Muscle of leg (tissue), 3 donors: ENCODE measurements at regions not wholly inside any gene's neighbourhood (a gene's known extent, or its start where the extent isn't known, plus 50 kb on each side); places are given as distances from the start of the nearest gene placed in this dataset.

Experiments used
- DNase-seq: peaks from one replicate; pipeline ENCODE4 v3.0.0; 2013
- H3K27ac ChIP-seq: one replicate; pipeline ENCODE4 v1.5.1; 2013; ENCODE audit warnings: mild to moderate bottlenecking, low read length, control low read depth
- H3K27me3 ChIP-seq: one replicate; pipeline ENCODE4 v1.6.1; 2013; ENCODE audit warnings: low read length; ENCODE audit not compliant: control insufficient read depth, insufficient read depth
- H3K36me3 ChIP-seq: one replicate; pipeline ENCODE4 v1.6.1; 2013; ENCODE audit warnings: low read length; ENCODE audit not compliant: control insufficient read depth, insufficient read depth
- H3K4me1 ChIP-seq: one replicate; pipeline ENCODE4 v1.6.1; 2013; ENCODE audit warnings: low read length; ENCODE audit not compliant: control insufficient read depth, insufficient read depth
- H3K4me3 ChIP-seq: one replicate; pipeline ENCODE4 v1.5.1; 2013; ENCODE audit warnings: low read length, control low read depth
- H3K9me3 ChIP-seq: replicated peaks from 2 replicates; pipeline ENCODE4 v1.6.1; 2013; ENCODE audit warnings: low read depth, low read length; ENCODE audit not compliant: control insufficient read depth
- WGBS: methylation state at CpG from one replicate; pipeline ENCODE4 v1.1.5; 2013; ENCODE audit warnings: missing lambda C conversion rate; ENCODE audit not compliant: insufficient coverage; 5-methylcytosine and 5-hydroxymethylcytosine counted together

DNA sequence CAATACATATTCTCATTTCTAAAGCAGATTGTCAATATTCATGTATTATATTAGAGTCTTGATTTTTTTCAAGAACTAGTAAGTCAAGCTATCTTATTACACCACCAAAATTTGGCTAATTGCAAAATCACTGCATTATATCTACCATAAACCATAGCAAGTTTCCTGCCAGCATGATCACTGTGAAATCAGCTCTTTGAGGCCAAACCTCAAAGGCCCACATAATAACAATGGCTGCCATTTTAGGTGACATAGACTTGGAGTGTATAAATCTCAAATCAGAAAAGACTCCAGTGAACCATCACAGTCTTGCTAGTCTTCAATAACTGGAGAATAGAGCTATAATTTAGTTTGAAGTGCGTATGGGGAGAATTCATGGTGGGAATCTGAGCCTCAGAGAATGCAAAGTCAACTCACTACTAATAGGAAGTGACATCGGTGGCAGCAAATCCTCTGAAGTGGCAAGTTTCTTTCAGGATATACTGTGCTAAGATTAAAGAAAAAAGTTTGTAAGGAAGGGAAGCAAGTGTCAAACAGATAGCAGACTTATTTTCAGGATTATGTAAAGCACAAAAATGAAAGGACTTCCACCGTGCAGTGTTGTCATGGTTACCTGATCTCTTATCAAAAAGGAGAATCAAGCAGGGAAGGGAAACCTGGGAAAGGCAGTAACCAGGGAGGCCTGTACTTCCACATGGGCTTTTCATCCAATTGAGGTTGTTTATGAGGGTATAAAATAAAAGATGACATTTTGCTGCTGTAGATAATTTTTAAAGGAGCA is 117.4 kb upstream of the FNDC3A start:
- Histone ChIP-seq H3K27me3 (no peaks in the 10 kb centered on the region), H3K36me3 (no peaks in the 10 kb centered on the region), H3K4me1 (no peaks in the 10 kb centered on the region), H3K4me3 (no peak overlapping the region), H3K27ac (no peak overlapping the region), H3K9me3 (no peaks in the 10 kb centered on the region)
- WGBS, result 14% methylated on average over 1 of the region's 3 CpGs
- DNase-seq, result no peak

DNA sequence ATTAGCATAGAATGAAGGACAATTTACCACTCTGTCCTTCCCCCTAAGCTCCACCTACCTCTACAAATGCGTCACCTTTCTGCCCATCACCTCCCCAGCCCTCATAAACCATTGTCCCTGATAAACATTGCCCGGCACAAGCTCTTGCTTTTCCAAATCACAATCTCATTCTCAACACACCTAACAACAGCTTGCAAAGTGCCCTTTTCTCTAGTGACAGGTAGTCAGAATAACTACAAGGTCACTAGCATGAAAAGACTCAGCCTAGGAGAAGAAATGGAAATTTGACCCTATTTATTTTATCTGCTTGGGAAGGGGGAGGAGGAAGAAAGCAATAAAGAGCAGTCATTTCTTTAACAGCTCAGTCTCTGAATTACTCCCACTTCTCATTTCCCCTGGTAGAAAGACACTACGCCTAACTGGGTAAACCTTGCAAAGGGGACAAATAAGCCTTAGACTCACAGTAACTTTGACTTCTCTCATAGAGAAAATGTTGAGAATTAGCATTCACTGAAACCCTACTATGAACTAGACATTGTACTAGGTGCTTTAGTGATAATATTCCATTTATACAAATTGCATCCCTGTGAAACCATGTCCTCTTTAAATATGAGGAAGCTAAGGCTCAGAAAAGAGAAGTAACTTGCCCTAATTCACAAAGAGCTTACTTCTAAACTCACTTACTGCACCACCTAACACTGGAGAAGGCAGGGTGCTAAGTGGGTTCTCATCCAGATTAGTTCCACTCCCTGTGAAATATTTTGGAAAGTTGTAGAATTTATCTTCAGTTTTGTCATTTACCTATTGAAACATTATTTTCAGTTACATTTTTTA is 116.2 kb upstream of the FNDC3A start:
- 18% methylated on average over 1 of the region's 3 CpGs for WGBS
- no peaks in the 10 kb centered on the region for H3K27me3 ChIP-seq
- H3K36me3 ChIP-seq, result no peaks in the 10 kb centered on the region
- peak; percentile 27 for DNase-seq
- H3K4me1 ChIP-seq, result no peaks in the 10 kb centered on the region
- no peaks in the 10 kb centered on the region for H3K9me3 ChIP-seq
- H3K27ac ChIP-seq, result no peak overlapping the region
- H3K4me3 ChIP-seq, result no peak overlapping the region

- no CpG with 5 or more reads among the region's 1 CpG for WGBS
- Histone ChIP-seq H3K27ac (no peak overlapping the region), H3K27me3 (no peaks in the 10 kb centered on the region), H3K4me3 (no peak overlapping the region), H3K4me1 (no peaks in the 10 kb centered on the region), H3K9me3 (no peaks in the 10 kb centered on the region), H3K36me3 (no peaks in the 10 kb centered on the region)
- no peak for DNase-seq
Measured at GRCh38 chr13:48860364-48860763, 115.3 kb upstream of the FNDC3A start.

- Histone ChIP-seq H3K9me3 (no peaks in the 10 kb centered on the region), H3K27ac (no peak overlapping the region), H3K36me3 (no peaks in the 10 kb centered on the region), H3K27me3 (no peaks in the 10 kb centered on the region), H3K4me3 (no peak overlapping the region), H3K4me1 (no peaks in the 10 kb centered on the region)
- 40% methylated on average over 1 of the region's 3 CpGs for WGBS
- peak; percentile 73 for DNase-seq
Measured at GRCh38 chr13:48862572-48862971, 113.1 kb upstream of the FNDC3A start.

GRCh38 chr13:48864100-48864499 is 111.6 kb upstream of the FNDC3A start:
- no peaks in the 10 kb centered on the region for H3K4me1 ChIP-seq
- no peak for DNase-seq

GRCh38 chr13:48866249-48866648 is 109.5 kb upstream of the FNDC3A start:
- Histone ChIP-seq H3K4me3 (no peak overlapping the region), H3K9me3 (no peaks in the 10 kb centered on the region), H3K36me3 (no peaks in the 10 kb centered on the region), H3K27ac (no peak overlapping the region), H3K4me1 (no peaks in the 10 kb centered on the region), H3K27me3 (no peaks in the 10 kb centered on the region)
- peak; percentile 10 for DNase-seq
- 13% methylated on average over 2 of the region's 6 CpGs for WGBS

More at GRCh38 chr13:48864100-48864499, 111.6 kb upstream of the FNDC3A start:
- Histone ChIP-seq H3K9me3 (no peaks in the 10 kb centered on the region), H3K36me3 (no peaks in the 10 kb centered on the region), H3K27me3 (no peaks in the 10 kb centered on the region), H3K27ac (no peak overlapping the region), H3K4me3 (no peak overlapping the region)

DNA sequence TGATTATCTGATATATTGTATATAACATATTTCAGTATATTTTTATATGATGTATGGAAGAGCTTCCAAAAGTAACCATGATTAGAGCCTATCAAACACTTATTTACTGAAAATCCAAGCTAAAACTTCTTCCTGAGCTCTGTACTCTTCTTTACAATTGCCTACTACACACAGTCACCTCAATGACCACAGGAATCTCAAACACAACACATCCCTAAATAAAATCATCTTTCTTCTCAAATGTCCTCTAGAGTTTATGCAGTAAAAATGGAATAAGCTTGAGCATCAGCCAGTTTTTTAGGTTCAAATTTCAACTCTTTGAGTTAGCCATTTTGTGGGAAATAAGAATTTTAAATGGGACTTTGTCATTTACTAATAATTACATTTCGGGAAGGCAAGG is 102.6 kb upstream of the FNDC3A start:
- no peaks in the 10 kb centered on the region for H3K9me3 ChIP-seq
- no peak overlapping the region for H3K4me3 ChIP-seq
- DNase-seq, result no peak
- peaks cover 9% of the 10 kb centered on the region for H3K27me3 ChIP-seq
- H3K27ac ChIP-seq, result no peak overlapping the region
- no peaks in the 10 kb centered on the region for H3K36me3 ChIP-seq
- no CpG with 5 or more reads among the region's 1 CpG for WGBS
- no peaks in the 10 kb centered on the region for H3K4me1 ChIP-seq

- H3K27me3 ChIP-seq, result peaks cover 9% of the 10 kb centered on the region
- H3K9me3 ChIP-seq, result no peaks in the 10 kb centered on the region
- WGBS, result 45% methylated on average over 2 of the region's 2 CpGs
- H3K27ac ChIP-seq, result no peak overlapping the region
- no peaks in the 10 kb centered on the region for H3K36me3 ChIP-seq
- no peak for DNase-seq
- H3K4me1 ChIP-seq, result no peaks in the 10 kb centered on the region
- no peak overlapping the region for H3K4me3 ChIP-seq
Measured at GRCh38 chr13:48873587-48873986, 102.1 kb upstream of the FNDC3A start.

DNA sequence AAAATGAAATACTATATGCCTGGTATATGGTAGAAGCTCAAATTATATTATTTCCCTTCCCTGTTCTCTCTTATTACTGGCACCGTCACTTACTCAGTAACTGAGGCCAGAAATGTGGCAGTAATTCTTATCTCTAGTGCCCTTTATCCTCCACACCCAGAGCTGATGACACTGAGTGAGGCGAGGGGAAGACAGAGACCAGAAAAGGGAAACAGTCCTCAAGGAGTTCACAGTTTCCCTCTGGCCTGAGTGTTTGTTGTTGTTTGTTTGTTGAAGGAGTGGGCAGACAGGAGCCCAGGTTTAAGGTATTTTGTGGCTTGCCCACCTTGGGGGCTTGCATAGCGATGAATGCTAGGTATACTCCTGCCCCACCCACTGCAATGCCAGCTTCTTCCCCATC is 101.5 kb upstream of the FNDC3A start:
- Histone ChIP-seq H3K36me3 (no peaks in the 10 kb centered on the region), H3K4me1 (no peaks in the 10 kb centered on the region), H3K27me3 (peaks cover 9% of the 10 kb centered on the region), H3K9me3 (no peaks in the 10 kb centered on the region), H3K27ac (no peak overlapping the region), H3K4me3 (no peak overlapping the region)
- no CpG with 5 or more reads among the region's 3 CpGs for WGBS
- no peak for DNase-seq

DNA sequence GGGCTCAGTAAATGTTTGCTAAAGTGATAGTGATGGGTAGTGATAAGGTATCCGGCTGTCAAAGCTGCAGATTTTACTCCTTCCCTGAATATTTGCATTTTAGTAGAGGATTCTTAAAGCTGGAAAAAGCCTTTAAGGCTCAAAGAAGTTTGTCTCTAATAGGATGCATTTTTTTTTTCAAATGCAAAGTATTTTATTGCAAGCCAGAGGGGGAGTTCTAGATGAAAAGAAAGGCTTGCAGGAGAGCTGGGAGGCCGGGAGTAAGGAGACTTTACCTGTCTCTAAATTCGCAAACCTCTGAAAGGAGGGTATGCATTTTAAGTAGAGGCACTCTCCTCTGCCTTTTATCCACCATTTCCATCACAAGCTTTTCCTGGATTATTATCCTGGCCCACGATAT is 100.7 kb upstream of the FNDC3A start:
- Histone ChIP-seq H3K36me3 (no peaks in the 10 kb centered on the region), H3K9me3 (no peaks in the 10 kb centered on the region), H3K27ac (no peak overlapping the region), H3K4me1 (no peaks in the 10 kb centered on the region), H3K4me3 (no peak overlapping the region), H3K27me3 (peaks cover 9% of the 10 kb centered on the region)
- WGBS, result no CpG with 5 or more reads among the region's 4 CpGs
- DNase-seq, result no peak
